HEK293T (cell line): ENCODE measurements at regions not wholly inside any gene's neighbourhood (a gene's known extent, or its start where the extent isn't known, plus 50 kb on each side); places are given as distances from the start of the nearest gene placed in this dataset.

Experiments
- BHLHE40 ChIP-seq: fragments of 450-650 bp; IDR thresholded peaks from 2 replicates; pipeline ENCODE4 v1.6.1; 2016; ENCODE audit warnings: mild to moderate bottlenecking, moderate library complexity, borderline replicate concordance
- CTBP1 ChIP-seq: fragments of 450-650 bp; IDR thresholded peaks from 2 replicates; pipeline ENCODE4 v1.6.1; 2016; ENCODE audit warnings: borderline replicate concordance
- ELF4 ChIP-seq: fragments of 450-650 bp; IDR thresholded peaks from 2 replicates; pipeline ENCODE4 v1.6.1; 2017; ENCODE audit warnings: antibody characterized with exemption
- FOXA1 ChIP-seq: fragments of 450-650 bp; IDR thresholded peaks from 2 replicates; pipeline ENCODE4 v1.6.1; 2016; ENCODE audit warnings: mild to moderate bottlenecking
- FOXK2 ChIP-seq: fragments of 450-650 bp; IDR thresholded peaks from 2 replicates; pipeline ENCODE4 v1.6.1; 2016; ENCODE audit warnings: mild to moderate bottlenecking
- FOXM1 ChIP-seq: fragments of 450-650 bp; IDR thresholded peaks from 2 replicates; pipeline ENCODE4 v1.6.1; 2017; ENCODE audit warnings: mild to moderate bottlenecking, borderline replicate concordance
- HDGF ChIP-seq: fragments of 450-650 bp; IDR thresholded peaks from 2 replicates; pipeline ENCODE4 v1.6.1; 2017; ENCODE audit warnings: antibody characterized with exemption, borderline replicate concordance
- LEF1 ChIP-seq: fragments of 450-650 bp; IDR thresholded peaks from 2 replicates; pipeline ENCODE4 v1.6.1; 2017; ENCODE audit warnings: mild to moderate bottlenecking, borderline replicate concordance
- SP1 ChIP-seq: fragments of 450-650 bp; IDR thresholded peaks from 2 replicates; pipeline ENCODE4 v1.6.1; 2017
- SUZ12 ChIP-seq: fragments of 450-650 bp; IDR thresholded peaks from 2 replicates; pipeline ENCODE4 v1.6.1; 2016; ENCODE audit warnings: mild to moderate bottlenecking
- ZNF384 ChIP-seq: fragments of 450-650 bp; IDR thresholded peaks from 2 replicates; pipeline ENCODE4 v1.6.1; 2016

DNA sequence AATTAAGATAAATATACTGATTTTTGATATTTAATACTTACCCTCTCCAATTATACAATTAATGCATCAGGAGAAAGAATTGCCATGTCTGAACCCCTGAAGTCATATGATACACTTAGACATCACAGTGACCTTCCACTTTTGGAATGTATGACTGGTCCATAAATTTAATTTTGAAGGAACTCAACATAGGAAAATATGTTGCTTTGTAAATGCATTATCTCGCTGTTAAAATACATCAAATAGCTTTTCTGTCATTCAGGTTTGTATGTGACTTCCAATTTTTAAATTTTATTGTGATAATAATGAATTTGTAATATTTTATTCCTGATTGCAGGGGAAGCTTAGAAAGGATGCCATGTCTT lies 631.9 kb upstream of the ANKRD30A start:
- TF ChIP-seq BHLHE40 (no peak), HDGF (no peak), FOXM1 (no peak), FOXA1 (no peak), FOXK2 (no peak), ELF4 (no peak), SP1 (no peak), ZNF384 (no peak), SUZ12 (no peak), LEF1 (no peak), CTBP1 (no peak)
